Stimulated activated CD8-positive, alpha-beta memory T cell treated with anti-CD3 and anti-CD28 coated beads, Interleukin-15, amount 100 ng/mL, for 1 hour (primary cell): ENCODE measurements at regions not wholly inside any gene's neighbourhood (a gene's known extent, or its start where the extent isn't known, plus 50 kb on each side); places are given as distances from the start of the nearest gene placed in this dataset.
"Not testable (repeated sequence)": the region's sequence is repeated elsewhere in the genome, so short reads cannot be mapped to it uniquely, and the experiment has no call there.

Source experiments
- DNase-seq: peaks from one replicate; pipeline ENCODE4 v3.0.0-alpha.2; 2020; ENCODE audit warnings: low read depth

DNA sequence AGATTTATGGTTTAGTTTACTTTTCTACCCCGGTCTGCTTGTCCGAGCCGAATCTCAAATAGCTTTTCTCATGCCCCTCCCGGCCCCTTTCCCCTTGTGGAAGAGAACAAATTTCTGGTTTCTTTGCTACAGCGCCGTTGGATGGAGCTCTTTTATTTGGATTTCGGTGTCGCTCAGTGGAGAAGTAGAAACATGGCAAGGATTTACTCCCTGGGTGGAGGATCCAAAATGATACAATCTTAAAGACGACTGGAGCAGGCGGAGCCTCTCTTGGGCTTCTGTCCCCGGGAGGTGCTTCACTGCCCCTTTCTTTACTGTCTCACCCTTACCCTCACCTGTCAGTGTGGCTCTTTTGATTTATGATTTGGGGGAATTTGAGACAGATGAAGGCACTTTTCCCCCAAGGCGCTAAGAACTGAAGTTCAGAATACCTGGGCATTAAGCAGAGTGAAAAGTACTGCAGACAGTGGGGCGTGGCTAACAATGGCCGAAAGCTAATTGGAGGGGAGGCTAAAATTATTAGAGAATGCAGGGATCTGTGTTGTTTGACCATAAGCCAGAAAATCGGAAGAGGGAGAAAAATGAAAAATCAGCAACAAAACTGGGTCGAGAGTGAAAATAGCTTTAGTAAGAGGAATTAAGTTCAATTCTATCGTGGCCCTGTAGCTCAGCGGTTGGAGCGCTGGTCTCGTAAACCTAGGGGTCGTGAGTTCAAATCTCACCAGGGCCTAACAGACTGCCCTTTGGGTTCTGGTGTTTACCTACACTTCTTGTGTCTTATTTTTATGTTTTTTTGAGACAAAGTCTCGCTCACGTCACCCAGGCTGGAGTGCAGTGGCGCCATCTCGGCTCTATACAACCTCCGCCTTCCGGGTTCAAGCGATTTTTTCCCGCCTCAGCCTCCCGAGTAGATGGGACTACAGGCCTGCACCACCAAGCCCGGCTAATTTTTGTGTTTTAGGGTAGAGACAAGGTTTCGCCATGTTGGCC, 145.1 kb upstream of the ZNF184 start:
- no peak for DNase-seq

- no peak for DNase-seq
Observed at GRCh38 chr6:27617046-27617687, 144.3 kb upstream of the ZNF184 start.

- DNase-seq, result no peak
Observed at GRCh38 chr6:27616328-27617045, 143.6 kb upstream of the ZNF184 start.

GRCh38 chr6:27611451-27611850, 138.5 kb upstream of the ZNF184 start:
- DNase-seq, result no peak

GRCh38 chr6:27608916-27609883, 136.3 kb upstream of the ZNF184 start:
- DNase-seq, result no peak

DNA sequence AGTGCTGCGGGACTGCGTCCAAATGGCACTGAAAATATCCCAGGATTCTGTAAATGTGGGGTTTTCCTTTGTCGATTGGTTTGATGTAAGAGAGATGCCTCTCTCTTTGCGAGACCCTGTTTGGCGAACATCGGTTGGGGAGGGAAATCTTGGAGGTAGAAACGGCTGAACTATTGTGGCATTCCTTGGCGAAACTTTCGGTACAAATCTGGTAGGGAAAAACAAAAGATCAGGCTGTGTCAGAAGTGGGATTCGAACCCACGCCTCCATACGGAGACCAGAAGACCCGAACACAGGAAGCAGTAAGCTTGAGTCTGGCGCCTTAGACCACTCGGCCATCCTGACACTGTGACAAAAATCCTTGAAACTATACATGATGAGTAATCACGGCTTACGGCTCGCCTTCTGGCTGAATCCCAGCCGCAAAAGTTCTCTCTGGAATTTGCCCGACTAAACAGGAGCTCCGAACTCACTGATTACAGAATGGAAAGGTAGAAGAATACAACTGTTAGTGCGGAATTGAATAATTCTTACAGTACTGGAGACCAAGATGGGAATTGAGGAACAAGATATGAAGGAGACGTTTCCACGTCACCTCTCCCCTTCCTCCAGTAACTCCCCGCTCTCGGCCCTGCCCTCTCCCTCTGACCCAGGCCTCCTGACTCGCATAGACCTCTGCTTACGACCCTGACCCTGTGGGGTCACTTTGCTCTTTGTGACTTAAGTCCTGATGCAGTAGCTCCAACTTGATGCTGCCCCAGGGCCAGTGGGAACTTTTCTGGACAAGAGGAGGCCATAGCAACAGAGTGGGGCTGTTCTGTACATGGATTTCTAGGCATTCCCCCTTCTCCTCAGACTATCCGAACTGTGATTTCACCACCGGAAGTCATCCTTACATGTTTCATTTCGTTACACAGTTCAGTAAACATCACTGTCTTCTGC, 132.8 kb upstream of the ZNF184 start:
- no peak for DNase-seq

GRCh38 chr6:27604986-27605385, 132.1 kb upstream of the ZNF184 start:
- no peak for DNase-seq

DNA sequence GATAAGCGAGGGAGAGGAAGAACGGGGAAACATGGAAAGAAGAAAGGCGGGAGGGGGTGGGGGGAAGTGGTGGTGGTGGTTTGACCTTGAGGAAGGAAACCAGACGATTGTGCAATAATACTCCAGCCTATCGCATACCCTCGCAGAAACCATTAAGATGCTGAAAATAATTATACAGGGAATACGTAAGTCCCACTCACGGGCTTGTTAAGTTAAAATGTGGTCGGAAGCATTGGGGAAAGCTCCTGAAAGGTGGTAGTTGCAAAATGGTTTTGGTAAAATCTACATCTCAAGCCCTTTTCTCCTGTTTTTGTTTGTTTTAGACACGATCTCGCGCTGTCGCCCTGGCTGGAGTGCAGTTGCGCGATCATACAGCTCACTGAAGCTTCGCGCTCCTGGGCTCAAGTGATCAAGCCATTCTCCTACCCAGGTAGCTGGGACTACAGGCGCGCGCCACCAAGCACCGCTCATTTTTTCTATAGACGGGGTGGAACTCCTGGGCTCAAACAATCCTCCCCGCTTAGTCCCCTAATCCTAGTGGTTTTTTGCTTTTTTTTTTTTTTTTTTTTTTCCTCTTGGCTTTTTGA, 128.9 kb upstream of the ZNF184 start:
- no peak for DNase-seq

- DNase-seq, result no peak
Observed at GRCh38 chr6:27599859-27600532, 127.1 kb upstream of the ZNF184 start.

DNA sequence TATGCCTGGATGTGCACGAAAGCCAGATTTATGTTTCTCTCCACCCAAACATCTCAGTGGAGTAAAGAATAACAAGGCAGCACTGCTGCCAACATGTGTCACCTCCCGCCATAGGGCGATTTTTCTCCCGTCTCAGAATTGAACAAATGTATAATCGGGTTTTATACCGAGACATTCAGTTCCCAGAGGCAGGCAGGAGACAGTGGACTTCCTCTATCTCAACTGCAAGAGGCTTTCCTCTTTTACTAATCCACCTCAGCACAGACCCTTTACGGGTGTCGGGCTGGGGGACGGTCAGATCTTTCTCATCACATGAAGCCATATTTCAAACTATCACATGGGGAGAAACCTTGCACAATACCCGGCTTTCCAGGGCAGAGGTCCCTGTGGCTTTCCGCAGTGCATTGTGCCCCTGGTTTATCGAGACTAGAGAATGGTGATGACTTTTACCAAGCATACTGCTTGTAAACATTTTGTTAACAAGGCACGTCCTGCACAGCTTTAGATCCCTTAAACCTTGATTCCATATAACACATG, 124.2 kb upstream of the ZNF184 start:
- not testable (repeated sequence) for DNase-seq

- DNase-seq, result no peak
Observed at GRCh38 chr6:27593861-27594260, 121.0 kb upstream of the ZNF184 start.

DNA sequence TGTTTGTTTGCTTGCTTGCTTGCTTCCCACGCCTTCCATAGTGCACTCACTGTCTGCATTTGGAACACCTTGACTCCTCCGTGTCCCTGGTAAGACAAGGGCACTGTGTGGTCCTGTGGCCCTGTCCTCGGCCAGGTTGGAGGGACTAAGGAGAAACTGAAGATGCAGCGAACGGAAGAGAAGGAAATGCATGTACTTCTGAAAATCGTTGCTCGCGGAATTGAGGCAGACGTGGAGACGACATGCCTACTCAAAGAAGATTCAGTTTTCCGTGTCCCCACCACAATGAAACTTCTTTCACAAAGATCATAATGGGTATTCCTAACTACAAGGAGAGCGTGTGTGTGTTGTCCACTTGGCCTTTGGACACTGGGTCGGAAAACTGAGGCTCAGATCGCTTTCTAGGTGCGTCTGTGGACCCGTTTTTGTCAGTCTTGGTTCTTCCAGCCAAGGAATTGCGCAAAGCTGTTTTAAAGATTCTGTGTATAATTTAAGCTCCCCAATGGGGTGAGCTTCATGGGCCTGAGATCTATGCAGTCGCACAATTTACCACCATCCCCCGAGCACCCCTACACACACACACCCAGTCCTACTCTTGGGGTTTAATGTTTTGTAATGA, 120.4 kb upstream of the ZNF184 start:
- DNase-seq, result no peak

DNA sequence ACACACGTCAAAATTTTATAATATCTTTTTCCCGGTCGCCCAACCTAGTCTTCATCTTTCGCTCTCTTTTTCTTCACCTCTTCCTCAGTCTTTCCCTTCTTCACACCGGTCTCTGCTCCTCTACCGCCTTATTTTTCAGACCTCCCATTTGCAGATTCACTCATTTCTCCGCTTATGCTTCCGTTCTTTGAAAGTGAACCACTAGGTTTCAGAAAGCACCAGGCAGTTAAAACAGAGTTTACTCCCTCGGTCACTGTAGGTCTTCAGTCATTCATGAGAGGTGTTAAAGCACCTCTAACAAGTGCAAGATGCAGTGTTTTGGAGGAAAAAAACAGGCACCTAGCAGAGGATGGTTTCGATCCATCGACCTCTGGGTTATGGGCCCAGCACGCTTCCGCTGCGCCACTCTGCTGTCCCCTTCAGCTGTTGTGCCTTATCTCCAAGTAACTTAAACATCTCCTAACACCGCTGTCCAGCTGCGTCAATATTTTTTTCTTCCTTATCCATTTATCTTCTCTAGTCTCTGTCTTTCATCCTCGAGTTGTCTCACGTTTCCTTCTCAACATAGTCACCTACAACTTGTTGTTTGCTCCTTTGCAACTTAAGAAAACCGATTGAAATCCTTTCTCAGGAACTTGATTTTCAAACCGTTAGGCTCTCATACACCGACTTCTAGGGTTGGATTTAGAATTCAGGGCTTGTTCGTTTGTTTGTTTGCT, 119.7 kb upstream of the ZNF184 start:
- DNase-seq, result no peak

- DNase-seq, result no peak
Observed at GRCh38 chr6:27591699-27592480, 119.0 kb upstream of the ZNF184 start.

DNA sequence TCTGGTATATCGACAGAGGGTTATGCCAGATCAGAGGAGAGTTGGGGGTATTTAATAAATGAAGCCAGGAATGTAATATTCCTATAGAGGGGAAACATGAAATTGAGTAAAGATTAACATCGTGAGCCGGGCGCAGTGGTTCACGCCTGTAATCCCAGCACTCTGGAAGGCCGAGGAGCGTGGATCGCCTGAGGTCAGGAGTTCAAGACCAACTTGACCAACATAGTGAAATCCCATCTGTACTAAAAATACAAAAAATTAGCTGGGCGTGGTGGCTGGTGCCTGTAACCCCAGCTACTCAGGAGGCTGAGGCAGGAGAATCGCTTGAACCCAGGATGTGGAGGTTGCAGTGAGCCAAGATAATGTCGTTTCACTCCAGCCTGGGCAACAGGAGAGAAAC, 112.4 kb upstream of the ZNF184 start:
- not testable (repeated sequence) for DNase-seq

DNA sequence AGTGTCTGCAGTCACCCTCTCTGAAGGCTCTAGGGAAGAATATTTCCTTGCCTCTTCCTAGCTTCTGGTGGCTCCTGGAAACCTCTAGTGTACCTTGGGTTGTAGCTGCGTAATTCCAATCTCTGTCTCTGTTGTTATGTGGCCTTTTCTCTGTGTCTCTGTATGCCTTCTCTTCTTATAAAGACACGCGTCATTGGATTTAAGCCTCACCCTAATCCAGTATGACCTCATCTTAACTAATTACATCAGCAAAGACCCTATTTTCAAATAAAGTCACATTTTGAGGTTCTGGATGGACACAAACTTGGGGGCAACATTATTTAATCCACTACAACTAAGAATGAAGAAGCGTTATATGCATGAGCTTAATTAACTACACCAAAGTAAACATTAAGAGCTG, 111.4 kb upstream of the ZNF184 start:
- no peak for DNase-seq
